ENCODE measurements at regions not wholly inside any gene's neighbourhood (a gene's known extent, or its start where the extent isn't known, plus 50 kb on each side); places are given as distances from the start of the nearest gene placed in this dataset.

DNA sequence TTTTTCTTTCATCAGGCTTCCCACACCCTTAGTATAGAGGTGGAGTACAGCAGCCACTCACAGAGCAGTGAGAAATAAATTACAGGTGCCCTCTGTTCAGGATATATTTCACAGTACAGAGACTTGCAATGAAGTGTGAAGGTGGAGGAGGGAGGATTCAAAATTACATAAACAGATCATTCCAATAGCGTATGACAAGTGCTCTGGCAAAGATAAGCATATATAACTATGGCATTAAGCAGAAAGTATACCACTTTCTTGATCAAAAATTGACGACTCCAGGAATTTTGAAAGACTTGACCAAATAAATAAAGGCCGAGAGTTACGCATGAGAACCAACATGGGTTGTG lies 108.7 kb downstream of the GPX5 start:
- TF ChIP-seq, protein P1, sequence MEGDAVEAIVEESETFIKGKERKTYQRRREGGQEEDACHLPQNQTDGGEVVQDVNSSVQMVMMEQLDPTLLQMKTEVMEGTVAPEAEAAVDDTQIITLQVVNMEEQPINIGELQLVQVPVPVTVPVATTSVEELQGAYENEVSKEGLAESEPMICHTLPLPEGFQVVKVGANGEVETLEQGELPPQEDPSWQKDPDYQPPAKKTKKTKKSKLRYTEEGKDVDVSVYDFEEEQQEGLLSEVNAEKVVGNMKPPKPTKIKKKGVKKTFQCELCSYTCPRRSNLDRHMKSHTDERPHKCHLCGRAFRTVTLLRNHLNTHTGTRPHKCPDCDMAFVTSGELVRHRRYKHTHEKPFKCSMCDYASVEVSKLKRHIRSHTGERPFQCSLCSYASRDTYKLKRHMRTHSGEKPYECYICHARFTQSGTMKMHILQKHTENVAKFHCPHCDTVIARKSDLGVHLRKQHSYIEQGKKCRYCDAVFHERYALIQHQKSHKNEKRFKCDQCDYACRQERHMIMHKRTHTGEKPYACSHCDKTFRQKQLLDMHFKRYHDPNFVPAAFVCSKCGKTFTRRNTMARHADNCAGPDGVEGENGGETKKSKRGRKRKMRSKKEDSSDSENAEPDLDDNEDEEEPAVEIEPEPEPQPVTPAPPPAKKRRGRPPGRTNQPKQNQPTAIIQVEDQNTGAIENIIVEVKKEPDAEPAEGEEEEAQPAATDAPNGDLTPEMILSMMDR (IDR thresholded peaks at IDR 0.05), result no peak
- no peak for TF ChIP-seq POLR2A (IDR thresholded peaks at IDR 0.05)
- TF ChIP-seq POLR2AphosphoS5 (IDR thresholded peaks at IDR 0.05), result no peak
- TF ChIP-seq EP300 (IDR thresholded peaks at IDR 0.05), result no peak

All from stomach (tissue), 4 donors.